ENCODE measurements at regions not wholly inside any gene's neighbourhood (a gene's known extent, or its start where the extent isn't known, plus 50 kb on each side); places are given as distances from the start of the nearest gene placed in this dataset.

GRCh38 chr7:46970476-46970875 is 611.4 kb downstream of the TNS3 start:
- no peak overlapping the region for H3K9ac ChIP-seq (replicated peaks in 1 of 4; ENCODE audit: extremely low read depth in 1 of 4, low read depth in 3 of 4, low read length in 3 of 4)
- H3K4me1 ChIP-seq (replicated peaks in 1 of 4; ENCODE audit: control insufficient read depth in 3 of 4, insufficient read depth in 4 of 4, low read length in 3 of 4), result no peaks in the 10 kb centered on the region
- H2AFZ ChIP-seq (ENCODE audit: low read length), result no peak overlapping the region
- no peak overlapping the region for H3K18ac ChIP-seq (ENCODE audit: extremely low read depth, low read length)
- no peaks in the 10 kb centered on the region for H4K20me1 ChIP-seq (replicated peaks in 1 of 2; ENCODE audit: control insufficient read depth in 1 of 2, insufficient read depth in 2 of 2, low read length in 2 of 2)
- CTCF ChIA-PET (ENCODE audit: partially characterized antibody), result no interaction called here
- H3K79me1 ChIP-seq (ENCODE audit: low read depth, low read length), result no peaks in the 10 kb centered on the region
- no peak overlapping the region for H3K23ac ChIP-seq (ENCODE audit: insufficient read length)
- no peaks in the 10 kb centered on the region for H3K23me2 ChIP-seq (ENCODE audit: low read depth, low read length)
- no peak overlapping the region for H2AK5ac ChIP-seq (ENCODE audit: low read depth, low read length)
- H3K4ac ChIP-seq (replicated peaks; ENCODE audit: insufficient read length, low read depth, low read length), result no peak overlapping the region
- DNase-seq (ENCODE audit: low read depth in 1 of 2, low spot score in 2 of 2) (no peak), FAIRE-seq (no peak)
- H2BK15ac ChIP-seq (ENCODE audit: low read length), result no peak overlapping the region
- POLR2A ChIA-PET (ENCODE audit: partially characterized antibody), result no interaction called here
- no peak overlapping the region for H4K91ac ChIP-seq (replicated peaks; ENCODE audit: insufficient read length, low read length)
- H3K36me3 ChIP-seq (ENCODE audit: control insufficient read depth in 2 of 4, insufficient read depth in 4 of 4, low read length in 3 of 4), result no peaks in the 10 kb centered on the region
- H2BK120ac ChIP-seq (replicated peaks; ENCODE audit: low read depth, low read length), result no peak overlapping the region
- H3K9me3 ChIP-seq (ENCODE audit: insufficient read depth in 2 of 2, low read depth in 1 of 2, low read length in 1 of 2), result no peaks in the 10 kb centered on the region
- H3K4me2 ChIP-seq (ENCODE audit: insufficient read depth in 1 of 2, low read depth in 2 of 2, low read length in 2 of 2), result no peak overlapping the region
- no peak overlapping the region for H4K5ac ChIP-seq (ENCODE audit: insufficient read length, low read depth, low read length)
- no peak overlapping the region for H3K56ac ChIP-seq (replicated peaks; ENCODE audit: insufficient read length, low read depth, low read length)
- no peak overlapping the region for H3K4me3 ChIP-seq (ENCODE audit: extremely low read depth in 1 of 4, insufficient read depth in 2 of 4, low read depth in 3 of 4, low read length in 4 of 4)
- no peak overlapping the region for H3K14ac ChIP-seq (ENCODE audit: insufficient read length)
- 91% methylated on average over 1 of the region's 1 CpG; no CpG with 5 or more reads in 1 of the 2 experiments for WGBS, 2 experiments (ENCODE audit: extremely low coverage in 1 of 2, insufficient coverage in 1 of 2, insufficient read length in 1 of 2, insufficient replicate concordance in 2 of 2, low coverage in 1 of 2, low lambda C conversion rate in 2 of 2, missing lambda C conversion rate in 1 of 2)
- no peak overlapping the region for H2BK12ac ChIP-seq (ENCODE audit: low read depth, low read length)
- H2BK5ac ChIP-seq (ENCODE audit: low read depth, low read length), result no peak overlapping the region
- H3K27ac ChIP-seq (ENCODE audit: low read depth, low read length), result no peak overlapping the region
- H3K79me2 ChIP-seq (ENCODE audit: control insufficient read depth in 1 of 2, insufficient read depth in 2 of 2, low read length in 2 of 2), result no peaks in the 10 kb centered on the region
- no peak overlapping the region for H2BK20ac ChIP-seq (ENCODE audit: low read length)
- H4K8ac ChIP-seq (ENCODE audit: extremely low read depth, insufficient read depth, low read length), result no peak overlapping the region
- H3K27me3 ChIP-seq (replicated peaks in 1 of 4; ENCODE audit: control insufficient read depth in 3 of 4, extremely low read depth in 1 of 4, insufficient read depth in 3 of 4, low read length in 3 of 4), result no peaks in the 10 kb centered on the region
- TF ChIP-seq SIX5 (IDR thresholded peaks at IDR 0.05; ENCODE audit: low read depth, low read length) (no peak), GABPA (IDR thresholded peaks at IDR 0.05; ENCODE audit: borderline replicate concordance, insufficient read depth, low read length) (no peak), CEBPB (IDR thresholded peaks at IDR 0.05; ENCODE audit: low read depth, low read length) (no peak), RXRA (IDR thresholded peaks at IDR 0.05; ENCODE audit: insufficient read depth, low read depth, low read length) (no peak), MAFK (IDR thresholded peaks at IDR 0.05; ENCODE audit: low read depth, low read length) (no peak)

All from H1 (cell line).